ENCODE measurements at regions not wholly inside any gene's neighbourhood (a gene's known extent, or its start where the extent isn't known, plus 50 kb on each side); places are given as distances from the start of the nearest gene placed in this dataset.

GRCh38 chr9:3138231-3139229 is 294.6 kb upstream of the PUM3 start:
- Histone ChIP-seq H3K9me3 (no peaks in the 10 kb centered on the region), H3K27me3 (ENCODE audit: insufficient read depth in 3 of 3, low read length in 2 of 3) (peaks cover 0 to 1% (median 0%) of the 10 kb centered on the region in 3 donors), H3K36me3 (ENCODE audit: insufficient read depth in 1 of 2, low read depth in 1 of 2) (no peaks in the 10 kb centered on the region), H3K4me1 (no peaks in the 10 kb centered on the region), H3K4me3 (no peak overlapping the region), H3K27ac (no peak overlapping the region)
- intact Hi-C loops (cut with DNase I): no loop called here
- TF ChIP-seq CTCF (IDR thresholded peaks at IDR 0.05): no peak
- DNase-seq: no peak
- ATAC-seq: no peak
- 53 to 71% (median 56%) methylated on average over 10 of the region's 10 CpGs for WGBS, 3 donors

- WGBS, 3 donors: 39 to 48% (median 43%) methylated on average over 3 of the region's 3 CpGs
- Histone ChIP-seq H3K27me3 (ENCODE audit: insufficient read depth in 3 of 3, low read length in 2 of 3) (peaks cover 0 to 1% (median 0%) of the 10 kb centered on the region in 3 donors), H3K4me1 (no peaks in the 10 kb centered on the region), H3K9me3 (no peaks in the 10 kb centered on the region), H3K27ac (no peak overlapping the region), H3K36me3 (ENCODE audit: insufficient read depth in 1 of 2, low read depth in 1 of 2) (no peaks in the 10 kb centered on the region), H3K4me3 (no peak overlapping the region)
- DNase-seq: no peak
- intact Hi-C loops (cut with DNase I): no loop called here
- no peak for ATAC-seq
- TF ChIP-seq CTCF (IDR thresholded peaks at IDR 0.05): no peak
Observed at GRCh38 chr9:3137347-3137695, 293.4 kb upstream of the PUM3 start.

GRCh38 chr9:3136686-3137346 is 292.9 kb upstream of the PUM3 start:
- Histone ChIP-seq H3K27ac (no peak overlapping the region), H3K4me3 (no peak overlapping the region), H3K36me3 (ENCODE audit: insufficient read depth in 1 of 2, low read depth in 1 of 2) (no peaks in the 10 kb centered on the region), H3K27me3 (ENCODE audit: insufficient read depth in 3 of 3, low read length in 2 of 3) (peaks cover 0 to 1% (median 0%) of the 10 kb centered on the region in 3 donors), H3K9me3 (no peaks in the 10 kb centered on the region), H3K4me1 (no peaks in the 10 kb centered on the region)
- no peak for DNase-seq
- WGBS, 3 donors: 33 to 44% (median 36%) methylated on average over 6 of the region's 6 CpGs
- no peak for TF ChIP-seq CTCF (IDR thresholded peaks at IDR 0.05)
- intact Hi-C loops (cut with DNase I): no loop called here
- ATAC-seq: no peak

- intact Hi-C loops (cut with DNase I): no loop called here
- Histone ChIP-seq H3K27me3 (ENCODE audit: insufficient read depth in 3 of 3, low read length in 2 of 3) (peaks cover 0 to 1% (median 0%) of the 10 kb centered on the region in 3 donors), H3K4me3 (no peak overlapping the region), H3K36me3 (ENCODE audit: insufficient read depth in 1 of 2, low read depth in 1 of 2) (no peaks in the 10 kb centered on the region), H3K9me3 (no peaks in the 10 kb centered on the region), H3K4me1 (no peaks in the 10 kb centered on the region), H3K27ac (no peak overlapping the region)
- 89 to 93% (median 91%) methylated on average over 1 of the region's 1 CpG for WGBS, 3 donors
- DNase-seq (no peak), ATAC-seq (no peak)
- no peak for TF ChIP-seq CTCF (IDR thresholded peaks at IDR 0.05)
Observed at GRCh38 chr9:3136230-3136629, 292.3 kb upstream of the PUM3 start.
